Suprapubic skin (tissue), 3 donors: ENCODE measurements at regions not wholly inside any gene's neighbourhood (a gene's known extent, or its start where the extent isn't known, plus 50 kb on each side); places are given as distances from the start of the nearest gene placed in this dataset.

ENCODE experiments used
- POLR2A ChIP-seq, 2 donors: fragments of 450-650 bp; IDR thresholded peaks; one replicate each; pipeline ENCODE4 v1.6.1; 2017; ENCODE audit warnings: antibody characterized with exemption in 2 of 2, mild to moderate bottlenecking in 2 of 2, moderate library complexity in 2 of 2
- TF ChIP-seq, protein P1 (sequence below), 2 donors: fragments of 200-600 bp in 1 of 2; fragments of 450-650 bp in 1 of 2; sonication (generic) in 1 of 2; IDR thresholded peaks; one replicate each; pipeline ENCODE4 v1.5.1; 2016 to 2019; ENCODE audit warnings: antibody characterized with exemption in 2 of 2, mild to moderate bottlenecking in 1 of 2, moderate library complexity in 1 of 2

DNA sequence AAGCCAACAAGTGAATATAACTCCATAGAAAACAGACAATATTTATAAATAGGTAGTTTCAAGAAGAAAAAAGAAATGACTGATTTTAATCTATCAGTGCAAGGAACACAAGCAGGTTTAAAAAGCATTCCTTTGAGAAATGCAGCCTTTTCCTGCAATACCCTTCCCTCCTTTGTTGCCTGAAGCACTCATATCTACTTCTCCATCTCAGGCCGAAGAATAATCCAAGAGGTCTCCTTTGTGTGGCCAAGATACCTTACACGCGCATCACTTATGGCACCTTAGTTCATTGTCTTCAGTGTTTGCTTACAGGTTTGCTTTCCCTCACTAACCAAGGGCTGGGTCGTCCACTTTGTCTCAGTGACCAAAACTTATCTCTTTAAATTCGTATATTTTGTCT is 93.0 kb downstream of the MAIP1 start:
- TF ChIP-seq, protein P1, sequence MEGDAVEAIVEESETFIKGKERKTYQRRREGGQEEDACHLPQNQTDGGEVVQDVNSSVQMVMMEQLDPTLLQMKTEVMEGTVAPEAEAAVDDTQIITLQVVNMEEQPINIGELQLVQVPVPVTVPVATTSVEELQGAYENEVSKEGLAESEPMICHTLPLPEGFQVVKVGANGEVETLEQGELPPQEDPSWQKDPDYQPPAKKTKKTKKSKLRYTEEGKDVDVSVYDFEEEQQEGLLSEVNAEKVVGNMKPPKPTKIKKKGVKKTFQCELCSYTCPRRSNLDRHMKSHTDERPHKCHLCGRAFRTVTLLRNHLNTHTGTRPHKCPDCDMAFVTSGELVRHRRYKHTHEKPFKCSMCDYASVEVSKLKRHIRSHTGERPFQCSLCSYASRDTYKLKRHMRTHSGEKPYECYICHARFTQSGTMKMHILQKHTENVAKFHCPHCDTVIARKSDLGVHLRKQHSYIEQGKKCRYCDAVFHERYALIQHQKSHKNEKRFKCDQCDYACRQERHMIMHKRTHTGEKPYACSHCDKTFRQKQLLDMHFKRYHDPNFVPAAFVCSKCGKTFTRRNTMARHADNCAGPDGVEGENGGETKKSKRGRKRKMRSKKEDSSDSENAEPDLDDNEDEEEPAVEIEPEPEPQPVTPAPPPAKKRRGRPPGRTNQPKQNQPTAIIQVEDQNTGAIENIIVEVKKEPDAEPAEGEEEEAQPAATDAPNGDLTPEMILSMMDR (IDR thresholded peaks at IDR 0.05): no peak
- no peak for TF ChIP-seq POLR2A (IDR thresholded peaks at IDR 0.05)
